ENCODE measurements at regions not wholly inside any gene's neighbourhood (a gene's known extent, or its start where the extent isn't known, plus 50 kb on each side); places are given as distances from the start of the nearest gene placed in this dataset.

- no peak for TF ChIP-seq RAD21 (IDR thresholded peaks at IDR 0.05; ENCODE audit: low read depth)
- TF ChIP-seq EP300 (IDR thresholded peaks at IDR 0.05; ENCODE audit: borderline replicate concordance): no peak
- no peak for TF ChIP-seq NFIC (IDR thresholded peaks at IDR 0.05)
- no peak for TF ChIP-seq REST (IDR thresholded peaks at IDR 0.05; ENCODE audit: low read depth)
Observed at GRCh38 chr17:14784997-14785696, 480.0 kb downstream of the PMP22 start.

All from Ishikawa (cell line).